GM18498 (cell line): ENCODE measurements at regions not wholly inside any gene's neighbourhood (a gene's known extent, or its start where the extent isn't known, plus 50 kb on each side); places are given as distances from the start of the nearest gene placed in this dataset.
"Not testable (repeated sequence)": the region's sequence is repeated elsewhere in the genome, so short reads cannot be mapped to it uniquely, and the experiment has no call there.

Source experiments
- ATAC-seq: cut with Tn5 transposase; IDR thresholded peaks from one replicate; pipeline ENCODE4 v1.9.1; 2021; ENCODE audit warnings: mild to moderate bottlenecking, moderate library complexity; ENCODE audit not compliant: unreplicated experiment

DNA sequence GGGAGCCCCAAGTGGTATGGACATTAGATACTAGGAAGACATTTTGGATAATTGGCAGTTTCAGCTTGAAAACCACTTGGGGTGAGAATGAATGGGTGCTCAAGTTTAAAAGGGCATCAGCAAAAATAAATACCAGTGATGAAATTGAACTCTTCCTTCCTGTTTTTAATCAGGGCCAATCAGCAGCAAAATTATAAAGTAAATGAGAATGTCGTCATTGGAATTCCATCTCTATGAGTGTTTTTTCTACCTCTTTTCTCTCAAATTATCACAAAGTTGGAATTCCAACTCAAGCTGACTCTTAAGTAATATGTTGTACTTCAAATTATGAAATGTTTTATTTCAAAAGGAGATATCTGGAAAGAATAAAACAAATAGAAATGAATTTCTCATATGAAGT lies 730.6 kb downstream of the METTL15 start:
- no peak for ATAC-seq

DNA sequence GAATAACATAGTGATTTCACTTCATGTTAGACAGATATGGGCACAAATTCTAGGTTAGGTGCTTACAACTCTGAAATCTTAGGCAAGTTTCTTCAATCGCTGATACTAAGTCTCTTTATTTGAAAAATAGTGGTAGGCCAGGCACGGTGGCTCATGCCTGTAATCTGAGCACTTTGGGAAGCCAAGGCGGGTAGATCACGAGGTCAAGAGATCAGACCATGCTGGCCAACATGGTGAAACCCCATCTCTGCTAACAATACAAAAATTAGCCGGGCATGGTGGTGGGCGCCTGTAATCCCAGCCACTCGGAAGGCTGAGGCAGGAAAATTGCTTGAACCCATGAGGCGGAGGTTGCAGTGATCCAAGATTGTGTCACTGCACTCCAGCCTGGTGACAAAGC lies 729.4 kb downstream of the METTL15 start:
- ATAC-seq: no peak

DNA sequence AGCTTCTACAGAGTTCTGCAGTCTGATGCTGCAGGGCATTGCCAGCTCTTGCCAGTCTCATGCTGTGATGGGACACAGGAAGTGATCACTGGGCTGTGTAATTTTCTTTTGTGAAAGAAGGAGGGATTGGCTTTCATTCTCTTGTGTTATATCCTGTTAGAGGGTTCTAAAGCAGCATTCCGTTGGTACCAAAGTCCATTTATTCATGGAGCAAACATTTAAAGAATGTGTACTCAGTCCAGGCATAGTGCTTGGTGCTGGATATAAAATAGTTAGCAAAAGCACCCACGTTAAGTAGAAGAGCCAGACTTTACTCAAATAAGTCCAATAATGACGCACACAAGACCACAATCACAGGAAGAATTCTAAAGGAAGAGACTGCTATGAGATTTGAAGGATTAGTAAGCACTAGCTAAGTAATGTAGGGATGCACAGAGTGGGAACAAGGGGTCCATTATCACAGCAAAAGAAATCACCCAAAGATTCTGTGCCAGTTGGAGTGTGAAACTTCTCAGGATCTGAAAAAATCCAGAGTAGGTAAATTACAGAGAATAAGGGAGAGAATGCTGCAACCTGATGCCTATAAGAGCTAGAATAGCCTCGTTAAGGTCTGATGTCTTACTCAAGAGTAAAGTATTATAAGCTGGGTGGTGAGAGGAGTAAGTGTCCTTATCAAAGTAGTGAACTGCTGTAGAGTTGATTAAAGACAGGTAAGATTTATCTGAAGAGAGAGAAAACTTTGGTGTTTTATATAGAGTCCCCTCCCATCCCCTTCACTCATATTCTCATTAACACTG lies 728.3 kb downstream of the METTL15 start:
- no peak for ATAC-seq

DNA sequence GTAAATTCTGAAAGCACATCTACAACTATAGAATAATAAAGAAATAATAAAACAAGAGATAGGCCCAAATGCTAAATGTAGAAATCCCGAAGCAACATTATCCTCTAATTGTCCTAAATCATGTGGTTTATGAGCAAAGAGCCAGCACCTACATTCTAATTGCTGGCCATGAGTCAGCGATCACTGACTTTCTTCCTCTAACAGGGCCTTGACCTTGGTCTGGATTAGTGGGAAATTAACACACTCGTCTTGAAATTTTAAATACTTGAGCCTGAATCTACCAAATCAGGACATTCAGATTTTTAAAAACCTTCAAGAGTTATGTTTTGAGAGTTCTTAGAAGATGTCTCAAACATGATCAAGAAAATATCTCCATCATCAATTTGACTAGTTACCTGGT lies 727.6 kb downstream of the METTL15 start:
- ATAC-seq: no peak

DNA sequence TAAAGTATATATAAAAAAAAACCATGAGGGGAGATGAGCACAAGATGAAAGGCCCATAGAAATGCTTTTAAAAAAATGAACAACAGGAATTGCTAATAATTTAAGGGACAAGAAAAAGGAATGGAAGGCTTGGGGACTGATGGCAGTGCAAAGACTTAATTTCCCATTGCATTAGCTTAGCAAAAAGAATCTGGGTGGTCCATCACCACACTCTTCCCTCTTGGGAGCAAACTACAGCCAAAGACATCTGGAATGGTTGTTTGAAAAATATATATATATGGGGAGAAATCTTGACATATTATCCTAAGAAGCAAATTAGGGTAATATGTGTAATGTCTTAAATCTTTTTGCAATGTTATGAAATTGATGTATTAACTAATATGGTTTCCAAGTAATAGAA lies 727.1 kb downstream of the METTL15 start:
- no peak for ATAC-seq

DNA sequence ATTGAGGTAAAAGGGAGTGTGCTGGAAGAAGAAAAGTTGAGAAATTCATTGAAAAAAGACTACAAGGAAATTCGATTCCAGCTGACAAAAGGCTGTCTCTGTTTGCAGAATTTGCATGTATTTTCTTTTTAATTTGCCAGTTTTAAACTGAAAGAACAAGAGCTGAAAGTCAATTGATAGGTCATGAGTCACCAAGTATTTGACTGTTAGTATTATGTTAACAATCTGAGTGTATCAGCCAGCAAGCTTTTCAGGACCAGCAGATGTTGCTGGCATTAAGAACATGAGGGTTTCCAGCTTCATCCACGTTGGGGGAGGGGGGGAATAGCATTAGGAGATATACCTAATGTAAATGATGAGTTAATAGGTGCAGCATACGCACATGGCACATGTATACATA lies 726.7 kb downstream of the METTL15 start:
- no peak for ATAC-seq

DNA sequence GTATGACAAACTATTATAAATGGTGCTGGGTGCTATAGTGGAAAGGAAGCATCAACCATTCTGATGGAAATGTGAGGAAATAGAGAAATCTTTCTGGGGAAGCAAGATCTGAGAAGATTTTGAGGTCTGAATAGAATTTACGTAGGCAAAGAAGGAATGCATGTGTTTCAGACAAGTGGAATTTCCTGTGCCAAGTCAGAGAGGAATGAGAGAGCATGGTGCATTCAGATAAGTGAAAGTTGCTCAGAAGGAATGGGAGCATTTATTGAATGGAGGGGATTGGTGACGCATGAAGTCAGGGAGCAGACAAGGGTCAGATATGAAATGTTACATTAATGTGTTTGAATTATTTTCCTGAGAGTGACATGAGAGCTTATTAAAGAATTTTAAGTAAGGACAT lies 725.5 kb downstream of the METTL15 start:
- no peak for ATAC-seq

DNA sequence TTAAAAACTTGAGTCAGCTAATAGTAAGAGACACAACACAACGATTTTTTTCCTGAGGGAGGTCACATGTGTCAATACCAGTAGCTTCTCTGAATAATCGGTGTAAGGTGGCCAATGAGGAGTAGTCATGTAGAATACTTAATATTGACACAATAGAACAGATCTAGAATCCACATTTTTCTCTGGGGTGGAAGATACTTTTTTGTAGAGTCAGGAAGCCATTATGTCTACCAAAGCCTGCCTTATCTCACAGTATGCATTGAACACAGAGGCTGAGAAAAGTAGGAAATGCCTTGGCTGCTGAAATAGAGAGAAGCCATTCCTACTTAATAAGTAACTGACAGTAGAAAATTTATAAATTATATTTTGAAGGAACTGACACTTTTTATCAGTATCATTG lies 725.0 kb downstream of the METTL15 start:
- no peak for ATAC-seq

DNA sequence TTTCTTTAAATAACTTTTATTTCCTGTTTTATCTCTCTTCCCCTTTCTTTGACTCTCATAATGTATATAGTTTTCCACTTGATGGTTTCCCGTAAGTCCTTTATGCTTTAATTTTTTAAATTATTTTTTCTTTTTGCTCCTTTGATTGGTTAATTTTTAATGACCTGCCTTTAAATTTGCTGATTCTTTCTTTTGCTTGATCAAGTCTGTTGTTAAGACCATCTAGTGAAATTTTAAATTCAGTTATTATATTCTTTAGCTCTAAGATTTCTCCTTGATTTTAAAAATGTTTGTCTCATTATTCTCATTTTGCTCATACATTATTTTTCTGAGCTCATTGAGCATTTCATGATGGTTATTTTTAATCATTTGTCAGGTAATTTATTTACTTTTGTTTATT lies 718.6 kb downstream of the METTL15 start:
- ATAC-seq: no peak

DNA sequence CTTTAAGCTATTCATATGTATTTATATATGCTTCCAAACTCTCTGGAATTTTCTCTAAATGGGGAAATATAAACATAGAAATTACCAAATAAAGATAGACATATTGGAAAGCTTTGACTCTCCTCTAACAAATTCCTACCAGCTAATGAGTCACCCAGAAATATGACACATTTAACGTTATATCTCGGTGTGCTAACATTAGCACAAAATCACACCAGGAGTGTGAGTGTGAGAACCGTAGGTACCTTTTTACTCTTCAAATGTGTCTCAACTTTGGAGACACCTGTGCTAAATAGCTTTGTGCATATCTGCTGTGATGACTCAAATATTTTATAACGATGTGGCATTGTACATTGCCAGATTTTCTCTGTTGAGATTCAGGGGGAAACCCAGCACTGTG lies 714.4 kb downstream of the METTL15 start:
- no peak for ATAC-seq

DNA sequence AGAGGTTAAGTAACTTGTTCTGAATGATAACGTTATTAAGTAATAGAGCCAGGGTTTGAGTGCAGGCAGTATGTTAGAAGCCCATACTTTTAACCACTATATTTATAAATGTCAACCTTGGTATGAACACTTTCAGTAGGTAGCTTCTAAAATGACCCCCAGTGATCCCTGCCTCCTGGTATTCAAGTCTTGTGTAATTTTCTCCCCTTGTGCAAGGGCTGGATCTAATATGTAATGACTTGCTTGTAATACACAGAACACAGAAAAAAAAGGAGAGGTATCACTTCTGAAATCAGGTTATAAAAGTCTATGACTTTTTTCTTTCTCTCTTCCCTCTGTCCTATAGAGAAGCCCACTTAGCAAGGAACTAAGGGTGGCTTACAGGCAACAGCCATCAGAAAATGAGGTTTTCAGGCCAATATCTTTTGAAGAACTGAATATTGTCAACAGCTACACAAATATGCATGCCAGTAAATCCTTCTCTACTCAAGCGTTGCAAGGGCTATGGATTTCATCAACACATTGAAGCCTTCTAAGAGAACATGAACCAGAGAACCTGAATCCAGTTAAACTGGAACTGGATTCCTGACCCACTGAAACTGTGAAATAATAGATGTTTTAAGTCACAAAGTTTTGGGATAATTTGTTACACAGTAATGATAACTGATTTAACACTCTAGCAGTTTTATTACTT lies 712.3 kb downstream of the METTL15 start:
- no peak for ATAC-seq

DNA sequence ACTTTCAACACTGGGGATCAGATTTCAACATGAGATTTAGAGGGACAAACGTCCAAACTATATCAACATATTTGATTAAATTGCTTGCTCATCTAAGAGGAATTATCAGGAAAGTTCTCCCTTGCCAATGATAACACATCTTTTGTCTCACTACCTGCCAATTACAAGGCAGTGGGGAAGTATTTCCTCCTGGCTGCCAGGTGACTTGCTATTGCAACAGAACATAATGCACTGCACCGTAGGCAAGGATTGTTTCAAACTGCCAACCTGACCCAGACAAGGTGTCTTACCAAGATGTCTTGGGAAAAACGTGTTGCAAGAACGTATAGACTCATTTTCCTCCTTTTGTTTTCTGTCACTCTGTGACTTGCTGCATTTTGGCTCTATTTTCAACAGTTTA lies 711.6 kb downstream of the METTL15 start:
- ATAC-seq: no peak

DNA sequence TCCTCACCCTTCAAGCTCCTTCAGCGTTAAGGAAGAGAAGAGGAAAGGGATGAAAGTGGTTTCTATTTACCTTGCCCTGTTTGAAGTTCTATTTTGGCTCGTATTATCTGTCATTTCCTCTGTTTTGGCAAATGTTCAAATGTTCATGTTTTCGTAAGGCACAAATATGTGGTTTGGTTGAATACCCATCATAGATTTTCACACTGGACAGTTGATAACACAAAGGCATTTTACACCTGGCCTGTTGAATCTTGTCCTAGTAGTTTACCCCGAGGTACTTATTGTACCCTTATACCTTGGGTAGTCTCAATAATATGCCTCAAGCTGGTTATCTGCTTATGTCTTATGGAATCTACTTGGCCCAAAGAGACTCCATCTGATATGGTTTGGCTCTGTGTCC lies 706.9 kb downstream of the METTL15 start:
- ATAC-seq: no peak

DNA sequence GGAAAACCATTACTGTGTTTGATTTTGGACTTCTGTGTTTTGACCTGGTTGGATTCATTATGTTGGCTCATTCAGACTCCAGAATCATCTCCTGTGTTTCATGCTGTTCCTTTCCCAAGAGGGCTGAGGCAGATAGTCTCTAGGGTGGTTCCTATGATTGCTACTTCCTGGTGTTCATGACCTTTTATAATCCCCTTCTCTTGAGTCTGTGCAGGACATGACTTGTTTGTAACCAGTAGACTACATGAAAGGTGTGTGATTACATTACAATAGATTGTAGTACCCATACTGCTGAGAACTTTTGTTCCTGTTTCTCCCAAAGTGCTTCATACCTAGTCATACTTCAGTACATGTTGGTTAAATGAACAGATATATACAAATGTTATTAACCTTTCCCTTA lies 700.6 kb downstream of the METTL15 start:
- ATAC-seq: no peak

DNA sequence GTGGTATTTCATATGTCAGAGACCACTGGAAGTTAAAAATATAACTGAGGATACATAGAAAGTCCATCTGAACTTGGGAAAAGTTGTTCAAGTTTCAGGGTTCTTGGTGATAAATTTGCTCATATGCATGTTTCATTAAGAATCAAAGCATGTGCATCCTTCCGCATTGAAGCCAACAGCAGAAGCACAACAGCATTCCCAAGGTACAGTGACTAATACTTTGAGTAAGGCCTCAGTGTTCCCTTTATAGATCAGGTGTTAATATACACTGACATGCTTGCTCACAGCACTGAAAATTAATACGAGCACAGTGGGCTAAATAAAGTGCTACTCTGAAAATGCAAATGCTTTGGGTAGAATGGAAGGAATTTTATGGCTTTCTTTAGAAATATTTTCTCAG lies 691.1 kb downstream of the METTL15 start:
- ATAC-seq: no peak

DNA sequence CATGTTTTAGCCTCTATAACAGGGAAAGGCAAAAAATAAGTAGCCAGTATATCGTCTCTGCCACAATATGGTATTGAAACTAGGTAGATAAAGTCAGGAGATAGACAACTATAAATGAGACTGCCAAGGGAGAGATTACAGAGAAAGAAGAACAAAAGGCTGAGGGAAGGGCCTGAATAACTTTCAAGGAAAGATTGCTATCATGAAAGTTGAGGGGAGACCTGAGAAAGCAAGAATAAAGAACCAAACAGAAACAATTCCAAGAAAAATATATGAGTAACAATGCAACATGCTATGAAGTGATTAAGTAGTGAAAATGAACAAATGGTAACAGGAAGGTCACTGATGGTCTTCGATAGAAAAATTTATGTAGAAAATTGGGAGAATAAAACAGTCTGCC lies 690.1 kb downstream of the METTL15 start:
- no peak for ATAC-seq

DNA sequence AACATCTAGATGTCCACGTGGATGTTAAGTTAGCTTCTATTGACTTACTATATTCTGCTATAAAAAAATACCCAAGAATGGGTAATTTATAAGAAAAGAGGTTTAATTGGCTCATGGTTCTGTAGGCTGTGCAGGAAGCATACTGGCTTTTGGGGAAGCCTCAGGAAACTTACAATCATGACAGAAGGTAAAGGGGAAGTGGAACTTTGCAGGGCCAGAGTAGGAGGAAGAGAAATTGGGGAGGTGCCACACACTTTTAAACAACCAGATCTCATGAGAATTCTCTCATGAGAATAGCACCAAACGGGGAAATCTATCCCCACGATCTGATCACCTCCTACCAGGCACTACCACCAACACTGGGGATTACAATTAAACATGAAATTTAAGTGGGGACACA lies 689.3 kb downstream of the METTL15 start:
- no peak for ATAC-seq

DNA sequence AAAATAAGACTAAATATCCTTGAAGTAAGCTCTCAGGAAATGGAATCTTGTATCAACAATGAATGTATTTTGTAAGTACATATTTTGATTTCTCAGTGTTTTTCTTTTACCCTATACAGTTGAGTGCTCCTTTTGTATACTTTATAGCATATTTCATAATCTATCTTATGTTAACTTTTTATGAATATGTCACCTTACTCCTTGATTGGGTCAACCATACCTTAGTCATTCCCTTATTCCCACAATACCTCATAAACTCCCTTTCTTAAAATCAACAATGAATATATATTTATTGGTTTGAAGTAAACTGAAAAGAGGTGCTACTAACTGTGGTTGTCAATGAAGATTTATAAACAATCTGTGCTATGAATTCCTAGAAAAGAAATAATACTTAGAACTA lies 686.2 kb downstream of the METTL15 start:
- ATAC-seq: no peak

DNA sequence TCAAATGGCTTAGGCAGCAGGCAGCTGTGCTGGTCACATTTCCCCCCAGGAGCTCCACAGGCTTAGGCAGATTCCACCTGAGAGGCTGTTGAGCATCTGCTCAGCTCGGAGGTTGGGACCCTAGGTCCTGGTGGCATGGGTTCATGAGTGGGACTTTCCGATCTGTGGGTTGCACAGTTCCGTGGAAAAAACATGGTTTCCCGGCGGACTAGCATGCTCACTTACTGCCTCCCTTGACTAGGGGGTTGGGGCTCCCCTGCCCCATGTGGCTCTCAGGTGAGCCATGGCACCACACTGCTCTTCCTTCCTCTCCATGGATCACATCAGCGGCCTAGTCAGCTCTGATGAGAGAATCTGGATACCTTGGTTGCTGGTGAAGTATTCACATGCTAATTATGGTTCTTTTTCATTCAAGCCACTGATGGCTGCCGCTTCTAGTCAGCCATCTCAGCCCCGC lies 685.1 kb downstream of the METTL15 start:
- ATAC-seq: no peak

DNA sequence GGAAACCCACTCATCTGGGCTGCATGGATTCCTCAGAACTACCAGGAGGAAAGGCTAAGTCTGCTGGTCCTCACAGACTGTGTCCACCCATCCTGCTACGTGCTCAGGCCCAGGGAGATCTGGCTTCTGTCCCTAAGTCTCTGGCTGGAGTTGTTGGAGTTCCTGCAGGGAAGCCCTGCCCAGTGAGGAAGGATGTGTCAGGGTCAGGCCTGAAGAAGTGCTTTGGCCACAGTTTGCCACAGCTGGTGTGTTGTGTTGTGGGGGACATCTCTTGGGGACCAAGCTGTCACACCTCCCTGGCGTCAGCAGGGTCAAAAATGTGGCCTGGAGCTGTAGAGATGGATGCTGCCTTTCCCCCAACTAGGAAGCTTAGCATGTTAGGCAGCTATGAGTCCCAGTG lies 684.7 kb downstream of the METTL15 start:
- no peak for ATAC-seq

DNA sequence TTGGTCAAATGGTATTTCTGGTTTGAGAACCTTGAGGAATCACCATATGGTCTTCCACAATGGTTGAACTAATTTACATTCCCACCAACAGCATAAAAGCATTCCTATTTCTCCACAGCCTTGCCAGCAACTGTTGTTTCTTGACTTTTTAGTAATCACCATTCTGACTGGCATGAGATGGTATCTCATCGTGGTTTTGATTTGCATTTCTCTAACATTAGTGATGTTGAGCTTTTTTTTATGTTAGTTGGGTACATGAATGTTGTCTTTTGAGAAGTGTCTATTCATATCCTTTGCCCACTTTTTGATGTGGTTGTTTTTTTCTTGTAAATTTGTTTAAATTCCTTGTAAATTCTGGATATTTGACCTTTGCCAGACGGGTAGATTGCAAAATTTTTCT lies 679.7 kb downstream of the METTL15 start:
- ATAC-seq: not testable (repeated sequence)

DNA sequence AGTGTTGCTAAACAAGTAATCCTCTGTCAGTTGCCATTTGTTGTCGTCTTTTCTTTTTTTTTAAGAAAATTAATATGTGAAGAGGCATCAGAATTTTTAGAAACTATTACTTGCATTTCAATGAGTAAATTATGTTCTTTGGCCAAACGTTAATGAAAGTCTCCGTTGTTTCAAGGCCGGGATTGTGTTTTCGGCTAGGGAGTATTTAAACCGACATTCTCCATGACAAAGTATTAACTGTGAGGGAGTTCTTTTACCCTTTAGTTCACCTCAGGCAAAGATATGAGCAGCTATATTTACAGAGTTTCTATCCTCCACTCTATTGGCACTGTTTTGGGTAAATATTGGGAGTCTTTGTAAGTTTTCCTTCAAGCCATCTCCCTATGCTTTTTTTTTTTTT lies 668.9 kb downstream of the METTL15 start:
- no peak for ATAC-seq

DNA sequence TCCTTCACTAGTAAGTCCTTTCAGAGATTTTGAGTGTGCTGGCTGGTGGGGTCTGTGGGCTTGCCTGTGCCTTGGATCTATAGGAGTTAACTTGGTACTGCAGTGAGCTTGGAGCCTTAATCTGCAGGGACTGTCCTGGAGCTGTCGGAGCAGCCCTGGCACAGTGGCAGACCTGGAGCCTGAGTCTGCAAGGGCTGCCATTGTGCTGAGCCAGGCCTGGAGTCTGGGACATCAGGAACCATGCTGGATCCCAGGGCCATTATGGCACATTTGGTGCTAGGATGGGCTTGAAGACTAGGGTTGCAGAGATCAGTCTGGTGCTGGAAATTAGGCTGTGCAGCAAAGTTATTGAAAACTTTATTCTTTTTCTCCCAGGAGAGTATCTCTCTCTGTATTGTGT lies 665.4 kb downstream of the METTL15 start:
- no peak for ATAC-seq
